KBM-7 (cell line): ENCODE measurements at regions not wholly inside any gene's neighbourhood (a gene's known extent, or its start where the extent isn't known, plus 50 kb on each side); places are given as distances from the start of the nearest gene placed in this dataset.
"Not testable (repeated sequence)": the region's sequence is repeated elsewhere in the genome, so short reads cannot be mapped to it uniquely, and the experiment has no call there.

Source experiments
- DNase-seq: peaks from one replicate; pipeline ENCODE4 v3.0.0-alpha.2; 2015
- in situ Hi-C: fragments of 300-500 bp; cut with MboI; formaldehyde crosslinking; loops from 2 replicates; pipeline ENCODE4 v1.14.3; 2020; ENCODE audit warnings: low sequenced_read_pairs, low pct_unique_long_range_greater_than_20kb, mixed read lengths

DNA sequence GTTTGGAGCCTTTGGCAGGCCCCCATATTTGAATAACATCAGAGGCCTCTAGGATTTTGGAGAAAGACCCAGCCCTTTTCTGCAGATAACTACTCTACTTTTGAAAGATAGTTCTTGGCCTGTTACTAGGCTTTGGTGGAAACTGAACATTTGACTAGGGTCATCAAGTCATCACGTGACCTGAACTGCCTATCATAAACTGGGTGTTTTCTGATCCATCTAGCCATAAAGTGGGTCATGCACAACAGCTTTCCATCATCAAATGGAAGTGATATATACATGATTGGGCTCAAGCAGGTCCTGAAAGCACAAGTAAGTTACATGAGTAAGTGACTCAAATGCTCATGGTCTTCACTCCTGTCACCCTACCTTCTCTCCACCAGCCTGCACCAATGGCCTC lies 552.3 kb upstream of the GRM3 start:
- DNase-seq, result no peak
- in situ Hi-C loops, result no loop called here

DNA sequence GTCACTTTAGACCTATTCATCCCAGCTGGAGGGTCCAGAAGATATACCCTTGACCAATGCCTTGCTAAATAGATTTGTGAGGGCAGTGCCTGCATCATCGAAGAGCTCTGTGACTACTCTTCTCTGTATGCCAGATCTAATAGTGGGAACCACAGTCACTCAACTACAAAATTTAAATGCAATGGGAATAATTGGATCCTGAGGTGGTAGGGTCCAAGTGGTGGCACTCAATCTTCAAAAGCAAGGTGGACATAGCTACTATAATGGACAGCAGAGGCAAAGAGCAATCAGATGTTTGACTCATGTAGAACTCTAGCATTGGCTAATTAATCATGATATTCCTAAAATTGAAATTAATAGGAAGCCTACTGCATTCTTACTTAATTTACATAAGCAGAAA lies 554.3 kb upstream of the GRM3 start:
- DNase-seq, result no peak
- in situ Hi-C loops, result no loop called here

DNA sequence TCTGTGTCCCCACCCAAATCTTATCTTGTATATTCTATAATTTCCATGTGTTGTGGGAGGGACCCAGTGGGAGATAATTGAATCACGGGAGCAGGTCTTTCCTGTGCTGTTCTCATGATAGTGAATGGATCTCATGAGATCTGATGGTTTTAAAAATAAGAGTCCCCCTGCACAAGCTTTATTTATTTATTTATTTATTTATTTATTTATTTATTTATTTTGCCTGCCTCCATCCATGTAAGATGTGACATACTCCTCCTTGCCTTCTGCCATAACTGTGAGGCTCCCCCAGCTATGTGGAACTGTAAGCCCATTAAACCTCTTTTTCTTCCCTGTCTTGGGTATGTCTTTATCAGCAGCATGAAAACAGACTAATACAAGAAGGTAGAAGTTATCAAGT lies 579.1 kb upstream of the GRM3 start:
- in situ Hi-C loops, DNase-seq: not testable (repeated sequence)

- no peak for DNase-seq
- in situ Hi-C loops, result no loop called here
These were observed 585.1 kb upstream of the GRM3 start for GRCh38 chr7:86058649-86059048.

- no peak for DNase-seq
- in situ Hi-C loops, result no loop called here
These were observed 592.8 kb upstream of the GRM3 start for GRCh38 chr7:86050918-86051317.

GRCh38 chr7:86049910-86050309 lies 593.8 kb upstream of the GRM3 start:
- DNase-seq, result no peak
- in situ Hi-C loops, result no loop called here

DNA sequence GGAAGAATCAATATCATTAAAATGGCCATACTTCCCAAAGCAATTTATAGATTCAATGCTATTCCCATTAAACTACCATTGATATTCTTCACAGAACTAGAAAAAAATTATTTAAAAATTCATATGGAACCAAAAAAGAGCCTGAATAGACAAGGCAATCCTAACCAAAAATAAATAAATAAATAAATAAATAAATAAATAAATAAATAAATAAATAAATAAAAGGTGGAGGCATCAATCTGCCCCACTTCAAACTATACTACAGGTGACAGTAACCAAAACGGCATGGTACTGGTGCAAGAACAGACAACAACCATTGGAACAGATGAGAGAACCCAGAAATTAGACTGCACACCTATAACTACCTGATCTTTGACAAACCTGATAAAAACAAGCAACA lies 598.5 kb upstream of the GRM3 start:
- in situ Hi-C loops, DNase-seq: not testable (repeated sequence)

DNA sequence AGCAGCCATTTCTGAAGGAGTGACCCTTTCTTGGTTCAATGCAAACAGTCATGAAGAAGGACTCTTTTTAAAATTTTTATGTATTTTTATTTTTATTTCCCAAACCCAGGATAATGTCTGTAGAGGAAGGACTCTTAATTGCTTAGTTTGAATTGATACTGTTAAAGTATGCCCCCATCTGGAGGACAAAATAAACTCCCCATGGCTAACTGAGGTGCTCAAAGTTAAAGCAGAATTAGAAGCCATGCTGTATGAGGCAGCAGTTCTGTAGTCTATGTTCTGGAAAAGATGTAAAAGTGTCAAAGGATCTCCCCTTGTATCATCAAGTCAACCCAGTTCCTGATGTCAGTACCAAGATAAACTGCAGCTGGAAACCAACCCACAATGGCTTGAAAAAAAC lies 617.9 kb upstream of the GRM3 start:
- in situ Hi-C loops, result no loop called here
- DNase-seq, result no peak

- in situ Hi-C loops, result no loop called here
- no peak for DNase-seq
These were observed 630.0 kb upstream of the GRM3 start for GRCh38 chr7:86013662-86014061.

GRCh38 chr7:86012971-86013370 lies 630.7 kb upstream of the GRM3 start:
- no peak for DNase-seq
- in situ Hi-C loops, result no loop called here

- in situ Hi-C loops, result no loop called here
- no peak for DNase-seq
These were observed 634.8 kb upstream of the GRM3 start for GRCh38 chr7:86008898-86009297.

- in situ Hi-C loops, result no loop called here
- DNase-seq, result no peak
These were observed 636.8 kb upstream of the GRM3 start for GRCh38 chr7:86006909-86007308.

DNA sequence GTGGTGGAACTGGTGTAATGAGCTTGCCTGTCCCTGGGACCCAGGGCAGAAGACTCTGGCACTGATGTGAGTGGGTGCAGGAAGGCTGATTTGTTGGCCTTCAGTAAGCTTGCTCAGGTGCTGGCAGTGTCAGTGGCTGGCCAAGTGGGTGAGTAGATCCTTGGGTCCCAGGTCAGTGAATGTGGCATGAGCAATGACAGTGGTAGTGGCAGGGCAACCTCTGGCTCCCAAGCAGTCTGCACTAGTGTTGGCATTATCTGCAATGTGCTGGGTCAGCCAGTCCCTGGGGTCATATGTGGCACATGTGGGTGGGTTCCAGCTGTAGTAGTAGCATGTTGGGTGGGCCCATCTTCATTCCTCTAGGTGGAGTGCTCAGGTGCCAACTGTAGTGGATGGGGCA lies 640.9 kb upstream of the GRM3 start:
- in situ Hi-C loops, result no loop called here
- no peak for DNase-seq

DNA sequence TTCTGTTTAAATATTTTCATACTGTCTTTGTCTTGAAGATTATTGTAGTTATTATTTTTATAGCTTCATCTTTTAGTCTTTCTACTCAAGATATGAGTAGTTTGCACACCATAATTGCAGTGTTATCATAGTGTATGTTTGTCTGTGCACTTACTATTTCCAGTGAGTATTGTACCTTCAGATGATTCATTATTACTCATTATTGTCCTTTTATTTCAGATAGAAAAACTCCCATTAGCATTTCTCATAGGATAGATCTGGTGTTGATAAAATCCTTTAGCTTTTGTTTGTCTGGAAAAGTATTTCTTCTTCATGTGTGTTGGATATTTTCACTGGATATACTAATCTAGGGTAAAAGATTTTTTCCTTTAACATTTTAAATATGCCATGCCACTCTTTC lies 646.2 kb upstream of the GRM3 start:
- in situ Hi-C loops, result no loop called here
- DNase-seq, result no peak

DNA sequence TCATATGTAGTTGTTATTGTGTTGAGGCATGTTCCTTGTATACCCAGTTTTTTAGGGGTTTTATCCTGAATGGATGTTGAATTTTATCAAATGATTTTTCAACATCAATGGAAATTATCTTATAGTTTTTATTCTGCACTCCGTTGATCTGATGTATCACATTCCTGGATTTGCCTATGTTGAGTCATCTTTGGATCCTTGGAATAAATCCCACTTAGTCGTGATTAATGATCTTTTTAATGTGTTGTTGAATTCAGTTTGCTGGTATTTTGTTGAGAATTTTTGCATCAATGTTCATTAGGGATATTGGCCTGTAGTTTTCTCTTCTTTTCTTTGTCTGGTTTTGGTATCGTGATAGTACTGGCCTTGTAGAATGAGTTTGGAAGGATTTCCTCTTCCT lies 648.6 kb upstream of the GRM3 start:
- in situ Hi-C loops, result no loop called here

GRCh38 chr7:85980740-85981139 lies 663.0 kb upstream of the GRM3 start:
- no peak for DNase-seq
- in situ Hi-C loops, result no loop called here

More for the DNA sequence above, 648.6 kb upstream of the GRM3 start:
- DNase-seq, result no peak

DNA sequence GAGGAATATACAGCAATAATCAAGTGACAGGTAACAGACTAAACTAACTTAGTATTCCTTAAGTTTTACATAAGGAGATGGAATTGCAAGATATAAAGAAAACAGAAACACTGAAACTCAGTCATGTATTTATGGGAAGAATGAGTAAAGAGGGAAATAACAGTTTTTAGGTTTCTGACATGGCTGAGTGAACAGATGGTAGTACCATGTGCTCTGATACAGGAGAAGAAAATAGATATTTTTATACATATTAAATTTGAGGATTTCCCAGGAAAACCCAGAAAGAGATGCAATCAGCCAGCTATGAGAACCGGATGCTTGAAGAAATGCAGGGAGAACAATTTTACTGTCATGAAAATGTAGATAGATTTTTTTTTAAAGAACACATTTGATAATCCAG lies 669.5 kb upstream of the GRM3 start:
- no peak for DNase-seq
- in situ Hi-C loops, result no loop called here

GRCh38 chr7:85972504-85973141 lies 671.1 kb upstream of the GRM3 start:
- no peak for DNase-seq
- in situ Hi-C loops, result no loop called here

GRCh38 chr7:85954961-85955360 lies 688.7 kb upstream of the GRM3 start:
- no peak for DNase-seq
- in situ Hi-C loops, result no loop called here

DNA sequence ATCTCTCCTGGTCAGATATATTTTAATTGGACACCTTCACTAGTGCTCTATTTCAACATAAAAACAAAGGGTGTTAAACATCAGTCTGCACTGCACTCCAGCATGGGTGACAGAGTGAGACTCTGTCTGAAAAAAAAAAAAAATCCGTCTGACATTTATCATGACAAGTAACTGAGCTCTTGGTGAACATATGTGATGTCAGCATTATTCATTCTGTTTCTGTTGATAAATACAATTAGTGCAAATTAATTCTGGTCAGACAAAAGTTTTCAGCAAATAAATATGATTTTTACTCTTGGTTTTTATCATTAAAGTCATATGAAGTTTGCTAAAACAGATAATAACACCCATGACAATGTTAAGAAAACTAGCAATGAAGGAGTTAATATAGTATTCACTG lies 692.8 kb upstream of the GRM3 start:
- no peak for DNase-seq
- in situ Hi-C loops, result no loop called here

- no peak for DNase-seq
- in situ Hi-C loops, result no loop called here
These were observed 693.3 kb upstream of the GRM3 start for GRCh38 chr7:85950418-85950817.

DNA sequence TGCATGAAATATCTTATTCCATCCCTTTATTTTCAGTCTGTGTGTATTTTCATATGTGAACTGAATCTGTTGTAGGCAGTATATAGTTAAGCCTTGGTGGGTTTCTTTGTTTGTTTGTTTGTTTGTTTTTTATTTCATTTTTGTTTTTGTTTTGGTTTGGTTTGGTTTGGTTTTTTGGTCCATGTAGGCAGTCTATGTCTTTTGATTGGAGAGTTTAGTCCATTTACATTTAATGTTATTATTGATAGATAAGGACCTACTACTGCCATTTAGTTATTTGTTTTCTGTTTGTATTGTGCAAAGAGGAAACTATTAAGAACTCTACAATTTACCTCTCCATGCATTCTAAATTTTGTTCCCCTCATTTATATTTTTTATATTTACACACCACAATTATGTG lies 695.9 kb upstream of the GRM3 start:
- in situ Hi-C loops, result no loop called here

More for the DNA sequence above, 695.9 kb upstream of the GRM3 start:
- DNase-seq, result no peak
